Jurkat, Clone E6-1 (cell line): ENCODE measurements at regions not wholly inside any gene's neighbourhood (a gene's known extent, or its start where the extent isn't known, plus 50 kb on each side); places are given as distances from the start of the nearest gene placed in this dataset.

Source experiments
- DNase-seq: peaks from one replicate; pipeline ENCODE4 v3.0.0-alpha.2; 2011; ENCODE audit warnings: low read depth, low spot score
- H3K4me3 ChIP-seq: 2 replicates; pipeline ENCODE4 v1.5.1; 2011; ENCODE audit warnings: mild to moderate bottlenecking, low read length, control low read depth, moderate library complexity

DNA sequence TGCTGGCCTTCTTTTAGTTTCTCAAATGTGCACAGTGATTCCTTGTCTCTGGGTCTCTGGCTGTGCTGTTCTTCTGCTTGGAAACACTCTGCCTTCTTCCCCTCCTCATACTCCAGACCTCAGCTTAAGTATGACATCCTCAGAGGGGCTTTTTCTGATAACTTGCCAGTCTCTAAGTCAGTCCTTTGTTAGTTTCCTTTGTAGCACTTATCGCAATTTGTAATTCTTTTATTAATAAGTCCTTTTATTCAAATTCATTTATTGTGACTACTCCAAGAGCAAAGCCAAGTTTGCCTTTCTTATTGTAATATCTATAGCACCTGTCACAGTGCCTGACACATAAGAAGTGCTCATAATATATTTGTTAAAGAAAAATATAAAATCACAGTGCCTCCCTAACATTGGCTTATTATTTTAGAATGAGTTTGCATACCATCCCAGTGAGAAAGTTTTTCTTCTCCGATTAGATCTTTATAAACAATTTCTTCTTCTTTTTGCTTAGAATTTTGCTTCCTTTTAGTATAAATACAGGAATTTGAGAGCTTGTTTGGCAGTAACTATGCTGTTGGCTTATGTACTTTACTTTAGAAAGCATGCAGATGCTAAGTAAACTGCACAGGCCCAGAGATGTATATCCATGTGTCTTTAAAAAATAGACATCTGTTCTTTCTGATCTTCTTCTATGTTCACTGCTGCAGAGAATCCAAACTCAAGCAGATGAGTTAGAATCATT, 198.0 kb downstream of the GAS1 start:
- no peak for DNase-seq
- H3K4me3 ChIP-seq = no peak overlapping the region

DNA sequence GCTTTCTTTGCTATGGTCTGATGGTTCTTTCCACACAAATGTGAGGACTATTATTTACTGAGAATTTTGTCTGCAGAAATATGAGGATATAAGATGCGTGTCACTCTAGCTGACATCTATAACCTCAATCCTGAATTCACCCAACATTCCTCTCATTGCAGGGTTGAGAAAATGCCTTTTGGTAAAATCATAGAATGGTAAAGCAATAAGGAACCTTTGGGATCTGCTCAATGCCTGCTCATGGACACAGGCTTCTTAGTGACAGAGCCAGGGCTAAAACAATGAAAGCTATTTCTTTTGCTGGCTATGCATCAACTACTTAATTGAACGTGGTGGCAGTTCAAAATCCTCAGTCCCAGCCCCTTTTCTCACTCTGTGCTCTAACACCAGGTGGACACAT, 199.6 kb downstream of the GAS1 start:
- DNase-seq = no peak
- no peak overlapping the region for H3K4me3 ChIP-seq

DNA sequence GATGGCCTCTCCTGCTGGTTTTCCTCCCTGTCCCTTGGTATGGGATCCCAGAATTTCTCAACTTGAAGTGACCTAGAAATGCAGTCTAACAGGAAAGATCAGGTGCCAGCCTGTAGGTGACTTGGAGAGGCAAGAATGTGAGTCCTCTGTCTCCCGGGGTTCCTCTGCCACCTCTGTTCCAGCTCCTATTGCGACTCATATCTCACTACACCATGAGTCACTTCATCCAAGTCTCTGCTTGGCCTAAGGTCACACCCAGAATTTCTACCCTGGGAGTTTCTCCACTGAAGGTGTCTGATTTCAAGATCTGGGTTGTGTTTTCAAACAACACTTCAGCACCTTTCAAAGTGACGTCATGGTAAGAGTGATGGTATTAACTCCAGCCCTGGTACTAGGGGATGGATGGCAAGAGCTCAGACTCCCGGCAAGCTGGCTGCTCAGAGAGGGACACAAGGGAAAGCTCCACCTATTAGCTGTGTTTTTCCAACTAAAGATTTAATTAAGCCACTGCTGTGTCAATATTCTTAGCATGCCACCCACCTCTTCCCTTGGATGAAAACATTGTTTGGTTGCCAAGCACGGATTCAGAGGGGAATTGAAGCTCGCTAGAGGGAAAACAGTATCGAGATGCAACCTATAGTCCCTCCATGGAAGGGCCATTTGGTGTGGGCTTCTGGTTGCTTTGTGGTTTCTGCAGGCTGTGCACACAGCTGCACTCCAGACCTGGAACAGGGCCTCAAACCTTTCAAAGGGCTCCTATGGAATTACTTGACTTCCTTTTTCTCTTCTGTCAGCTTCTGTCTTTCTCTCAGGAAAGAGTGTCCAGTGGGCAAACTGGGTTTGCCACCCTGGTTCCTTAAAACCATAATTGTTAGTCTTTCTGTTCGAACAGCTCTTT, 205.7 kb downstream of the GAS1 start:
- no peak overlapping the region for H3K4me3 ChIP-seq
- no peak for DNase-seq

DNA sequence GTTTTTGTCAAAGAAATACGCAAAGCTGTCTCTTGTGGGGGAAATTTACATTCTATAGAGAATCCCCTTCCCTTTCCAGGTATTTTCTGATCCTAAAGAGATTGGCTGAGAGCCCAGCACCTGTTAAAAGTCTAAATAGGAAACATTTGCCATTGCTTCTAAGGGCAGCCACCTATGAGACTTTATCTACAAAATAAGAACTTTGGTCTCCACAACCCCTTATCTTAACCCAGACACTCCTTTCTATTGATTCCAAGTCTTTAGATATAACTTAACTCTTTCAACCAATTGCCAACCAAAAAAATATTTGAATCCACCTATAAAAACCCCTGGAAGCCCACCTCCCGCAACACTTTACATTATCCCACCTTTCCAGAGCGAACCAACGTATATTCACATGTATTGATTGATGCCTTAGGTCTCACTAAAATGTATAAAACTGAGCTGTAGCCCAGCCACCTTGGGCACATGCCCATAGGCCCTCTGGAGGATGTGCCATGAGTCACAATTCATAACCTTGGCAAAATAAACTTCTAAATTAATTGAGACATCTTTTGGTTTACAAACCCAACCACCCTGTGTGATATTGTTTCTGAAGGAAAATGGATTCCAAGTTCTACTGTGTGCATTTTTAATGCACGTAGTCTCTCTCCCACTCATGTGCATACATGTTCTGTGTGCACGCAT, 211.4 kb downstream of the GAS1 start:
- no peak for DNase-seq
- no peak overlapping the region for H3K4me3 ChIP-seq

DNA sequence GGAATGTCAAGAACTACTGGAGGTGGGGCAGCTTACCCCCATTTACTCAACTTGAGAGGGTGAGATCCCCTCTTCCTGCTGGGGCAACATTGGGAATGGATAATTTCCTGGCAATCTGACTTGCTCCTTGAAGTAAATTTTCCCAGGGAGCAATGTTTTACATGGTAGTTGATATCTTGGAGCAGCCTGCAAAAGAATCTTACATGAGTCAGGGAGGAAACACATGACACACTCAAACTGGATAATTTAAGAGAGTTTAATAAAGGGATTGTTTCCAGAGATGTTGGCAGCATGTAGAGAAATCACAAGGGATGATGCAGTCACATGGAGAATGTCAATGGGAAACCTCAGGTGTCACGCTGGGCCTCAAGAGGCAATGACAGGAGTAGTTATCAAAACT, 212.5 kb downstream of the GAS1 start:
- DNase-seq = no peak
- no peak overlapping the region for H3K4me3 ChIP-seq

DNA sequence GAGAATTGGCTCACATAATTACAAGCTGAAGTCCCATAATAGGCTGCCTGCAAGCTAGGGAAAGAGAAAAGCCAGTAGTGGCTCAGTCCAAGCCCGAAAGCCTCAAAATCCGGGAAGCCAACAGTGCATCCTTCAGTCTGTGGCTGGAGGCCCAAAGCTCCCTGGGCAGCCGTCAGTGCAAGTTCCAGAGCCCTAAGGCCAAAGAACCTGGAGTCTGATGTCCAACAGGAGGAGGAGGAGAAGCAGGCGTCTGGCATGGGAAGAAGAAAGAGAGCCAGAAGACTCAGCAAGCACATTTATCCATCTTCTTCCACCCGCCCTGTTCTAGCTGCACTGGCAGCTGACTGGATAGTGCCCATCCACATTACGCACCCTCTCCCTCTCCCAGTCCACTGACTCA, 213.4 kb downstream of the GAS1 start:
- no peak for DNase-seq
- no peak overlapping the region for H3K4me3 ChIP-seq

DNA sequence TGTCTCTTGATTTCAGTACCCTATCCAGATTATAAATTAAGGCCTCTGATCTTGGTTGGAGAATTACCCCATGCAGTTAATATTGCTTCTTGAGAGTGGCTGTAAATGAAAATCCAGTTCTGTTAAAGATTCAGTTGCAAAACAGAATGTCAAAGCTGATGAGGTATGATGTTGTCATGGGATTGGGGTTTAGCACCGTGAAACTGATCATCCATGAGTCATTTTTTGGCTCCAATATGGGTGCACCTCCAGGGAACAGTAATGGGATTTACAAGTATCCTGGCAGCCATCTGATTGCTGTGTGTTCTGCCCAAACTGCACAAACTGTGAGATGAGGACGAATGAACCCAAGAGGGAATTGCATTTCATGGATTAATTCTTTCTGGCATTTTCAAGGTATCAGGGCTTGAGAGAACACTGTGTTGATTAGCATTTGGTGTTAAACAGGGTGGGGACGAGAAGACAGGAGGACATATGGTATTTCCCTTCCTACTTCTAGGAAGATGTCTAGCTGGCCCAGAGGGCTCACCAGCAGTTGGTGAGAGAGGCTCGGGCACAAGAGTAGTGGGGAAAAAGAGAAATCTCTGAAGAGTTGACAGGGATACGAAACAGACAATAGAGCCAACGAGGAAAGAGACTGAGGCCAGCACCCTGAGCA, 214.7 kb downstream of the GAS1 start:
- no peak overlapping the region for H3K4me3 ChIP-seq
- no peak for DNase-seq

DNA sequence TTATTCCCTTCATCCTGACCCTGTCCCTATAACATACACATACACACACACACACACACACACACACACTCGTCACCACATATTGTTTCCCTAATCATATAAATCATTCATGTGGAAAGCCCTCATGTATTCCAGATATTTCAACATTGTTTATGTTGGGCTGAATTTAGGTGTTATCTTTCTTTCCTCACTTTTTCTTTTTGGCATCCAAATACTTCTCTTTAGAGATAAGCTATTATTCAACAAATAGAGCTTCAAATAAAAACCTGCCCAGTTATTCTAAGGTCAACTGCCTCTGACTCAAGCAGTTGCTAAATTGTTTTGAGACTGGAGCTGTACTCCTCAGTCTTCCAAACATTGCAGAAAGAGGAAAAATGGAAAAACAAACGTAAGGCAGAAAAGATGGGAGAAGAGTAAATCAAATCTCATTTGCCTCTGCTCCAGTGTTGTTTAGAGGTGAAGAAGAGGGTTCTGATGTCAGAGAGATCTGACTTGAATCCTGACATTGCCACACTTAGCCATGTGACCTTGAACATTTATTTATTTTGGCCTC, 215.7 kb downstream of the GAS1 start:
- DNase-seq = no peak

DNA sequence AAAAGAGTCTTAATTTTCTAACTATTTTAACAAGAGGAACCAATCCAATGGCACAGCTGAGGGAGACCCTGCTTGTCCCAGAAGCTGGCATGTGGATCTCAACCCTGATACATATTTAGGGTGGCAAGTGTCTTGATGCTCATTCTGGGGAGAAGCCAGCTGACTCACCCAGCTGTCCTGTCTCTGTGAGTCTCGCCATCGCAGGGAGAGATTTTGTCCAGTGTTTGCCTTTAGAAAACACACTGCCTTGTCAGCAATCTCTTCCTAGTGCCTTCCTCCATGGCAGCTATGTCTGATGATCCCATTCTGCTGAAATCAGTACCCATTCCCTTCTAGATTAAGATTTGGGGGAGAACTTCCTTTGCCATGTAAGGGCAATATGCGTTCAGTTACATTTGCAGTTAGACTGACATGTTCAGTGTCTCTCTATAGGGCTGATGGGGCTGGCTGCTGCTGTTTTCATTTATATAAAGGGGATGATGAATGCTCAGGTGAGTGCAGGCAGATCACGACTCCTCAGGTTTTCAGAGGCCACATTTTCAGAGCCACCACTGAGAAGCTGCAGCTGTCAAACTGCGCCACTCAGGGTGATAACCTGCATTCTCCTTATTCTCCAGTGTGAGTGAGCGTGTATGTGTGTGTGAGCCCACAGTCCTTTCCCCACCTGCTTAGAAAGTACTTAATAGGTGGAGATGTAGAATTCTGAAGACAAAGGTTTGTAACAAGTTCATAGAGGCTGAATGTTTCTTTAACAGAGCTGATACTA, 217.0 kb downstream of the GAS1 start:
- H3K4me3 ChIP-seq = no peak overlapping the region
- DNase-seq = no peak

More for the DNA sequence above, 215.7 kb downstream of the GAS1 start:
- no peak overlapping the region for H3K4me3 ChIP-seq

DNA sequence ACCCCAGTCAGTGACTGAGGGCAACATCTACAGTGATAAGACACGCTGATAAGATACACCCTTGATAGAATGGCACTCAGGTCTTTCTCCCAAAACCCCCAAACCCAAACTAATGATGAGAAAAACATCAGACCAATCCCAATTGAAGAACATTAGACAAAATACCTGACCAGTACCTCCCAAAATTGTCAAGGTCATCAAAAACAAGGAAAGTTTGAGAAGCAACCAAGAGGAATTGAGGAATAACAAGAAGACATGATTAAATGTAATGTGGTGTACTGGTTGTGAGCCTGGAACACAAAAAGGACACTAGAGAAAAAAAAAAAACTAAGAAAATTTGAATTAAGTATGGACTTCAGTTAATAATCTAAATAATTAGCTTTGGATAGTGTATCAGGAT, 222.8 kb downstream of the GAS1 start:
- no peak overlapping the region for H3K4me3 ChIP-seq
- no peak for DNase-seq

DNA sequence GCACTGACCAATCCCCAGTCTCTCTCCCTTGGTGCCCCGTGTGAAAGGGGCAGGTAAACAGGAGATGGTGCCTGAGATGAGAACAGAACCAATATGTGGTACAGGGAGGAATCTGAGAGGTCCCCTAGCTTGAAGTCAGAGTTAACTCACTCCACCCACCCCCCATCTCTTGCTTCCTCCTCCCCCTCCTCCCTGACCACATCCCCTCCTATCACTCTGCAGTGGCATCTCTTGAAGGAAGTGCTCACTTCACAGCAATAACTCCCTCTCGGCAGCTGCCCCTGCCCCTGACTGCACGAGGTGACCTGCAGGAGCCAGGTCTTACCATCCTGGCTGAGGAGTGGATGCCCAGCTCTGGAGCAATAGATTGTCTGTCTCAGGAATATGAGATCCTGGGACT, 224.0 kb downstream of the GAS1 start:
- no peak overlapping the region for H3K4me3 ChIP-seq
- peak; percentile 54 for DNase-seq

DNA sequence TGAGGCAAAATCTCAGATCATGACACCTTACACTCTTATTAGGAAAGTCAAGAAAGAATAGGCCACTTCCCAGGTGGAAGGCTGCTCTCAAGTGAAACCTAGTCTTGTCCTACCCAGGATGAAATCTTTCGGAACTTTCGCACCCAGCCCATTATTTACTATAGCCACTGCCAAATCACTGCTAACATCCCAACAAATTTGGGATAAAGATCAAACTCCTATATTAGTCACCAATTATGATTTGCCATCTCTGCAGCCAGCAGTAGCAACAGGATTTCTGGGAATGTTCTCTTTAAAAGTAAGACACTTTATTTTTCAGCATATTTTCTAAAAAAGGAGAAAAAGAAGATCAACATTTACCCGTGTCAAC, 224.6 kb downstream of the GAS1 start:
- DNase-seq = no peak
- no peak overlapping the region for H3K4me3 ChIP-seq

DNA sequence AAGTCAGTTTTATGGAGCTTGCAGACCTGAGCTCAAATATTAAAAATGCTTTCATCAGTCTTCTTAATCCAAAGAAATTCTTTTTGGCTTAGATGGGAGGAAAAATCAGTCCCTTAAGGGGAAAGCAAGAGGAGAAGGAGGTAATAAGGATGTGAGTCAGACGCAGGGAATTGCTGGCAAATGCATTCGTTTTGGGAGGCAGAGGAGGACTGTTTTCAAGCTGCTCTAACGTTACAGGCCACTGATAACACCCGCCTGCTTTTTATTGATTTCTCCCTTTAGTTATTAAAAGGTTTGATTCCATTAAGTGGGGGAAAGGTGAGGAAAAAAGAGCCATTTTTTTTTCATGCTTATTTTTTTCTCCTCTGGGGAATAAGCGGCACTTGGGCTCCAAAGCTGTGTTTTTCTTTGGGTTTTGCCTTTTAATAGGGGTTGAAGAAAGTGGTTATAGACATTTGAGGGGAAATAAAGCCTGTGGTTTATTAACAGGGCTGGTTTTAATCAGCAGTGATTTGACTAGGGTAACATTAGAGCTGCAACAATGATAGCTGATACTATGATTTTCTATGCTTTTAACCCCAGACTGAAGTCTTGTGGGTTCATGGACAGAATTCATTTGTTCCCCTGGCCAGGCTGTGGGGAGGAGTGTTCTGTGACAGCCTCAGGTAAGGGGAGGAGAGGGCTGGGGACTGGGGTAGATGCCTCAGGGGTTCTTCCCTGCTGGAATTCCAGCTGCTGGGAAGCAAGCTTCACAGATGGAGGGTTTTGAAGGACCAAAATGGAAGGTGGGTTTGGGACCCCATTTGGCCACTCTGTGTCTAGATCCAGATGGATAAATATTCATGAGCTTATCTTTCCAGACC, 225.2 kb downstream of the GAS1 start:
- H3K4me3 ChIP-seq = no peak overlapping the region
- no peak for DNase-seq

DNA sequence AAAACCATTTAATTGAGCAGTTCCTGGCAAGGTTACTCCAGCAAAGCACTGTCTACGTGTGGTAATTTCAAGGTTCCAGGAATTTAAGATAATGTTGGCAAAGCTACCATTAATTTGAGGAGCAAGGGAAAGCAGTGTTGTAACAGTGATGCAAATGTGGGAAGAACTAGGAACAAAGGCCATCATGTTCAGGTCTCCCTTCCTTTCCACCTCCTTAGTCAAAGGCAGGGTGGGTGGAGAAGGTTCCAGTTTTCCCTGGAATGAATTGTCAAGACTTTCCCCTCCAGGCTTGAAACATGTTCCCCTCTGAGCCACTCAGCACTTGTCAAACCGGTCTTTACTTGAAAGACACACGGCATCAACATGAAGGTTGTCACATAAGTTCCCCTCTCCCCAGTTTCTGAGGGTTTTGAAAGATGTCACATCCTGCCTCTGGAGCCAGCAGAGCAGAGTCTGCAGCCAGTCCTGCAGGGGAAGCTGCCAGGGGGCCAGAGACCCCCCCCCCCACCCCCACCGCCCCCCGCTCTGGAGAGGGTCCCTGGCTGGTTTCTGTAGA, 226.0 kb downstream of the GAS1 start:
- DNase-seq = no peak

DNA sequence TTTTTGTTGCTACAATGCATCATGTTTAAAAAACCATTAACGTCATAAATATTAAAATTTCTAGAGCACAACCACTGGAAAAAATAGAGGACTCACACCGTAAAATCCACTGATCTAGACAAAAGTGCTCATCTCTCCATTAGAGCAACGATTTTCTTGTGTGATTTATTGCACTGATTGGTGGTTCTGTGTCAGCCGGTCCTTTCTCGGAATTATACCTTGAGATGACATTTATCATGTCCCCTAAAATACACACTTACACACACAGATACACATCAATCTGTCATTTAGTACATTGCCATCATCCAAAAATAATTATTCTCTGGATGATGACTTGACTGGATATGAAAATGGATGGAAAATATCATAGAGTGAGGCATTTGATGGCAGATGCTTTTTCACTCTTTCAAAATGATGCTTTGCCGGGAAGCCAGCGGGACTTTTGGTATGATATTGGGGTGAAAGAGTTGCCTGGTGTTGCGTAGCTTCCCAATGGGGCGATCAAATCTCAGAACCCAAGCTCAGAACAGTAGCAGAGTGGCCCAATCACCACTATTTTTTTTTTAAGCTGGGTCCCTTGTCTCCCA, 226.6 kb downstream of the GAS1 start:
- no peak overlapping the region for H3K4me3 ChIP-seq
- DNase-seq = no peak

More for the DNA sequence above, 226.0 kb downstream of the GAS1 start:
- no peak overlapping the region for H3K4me3 ChIP-seq

DNA sequence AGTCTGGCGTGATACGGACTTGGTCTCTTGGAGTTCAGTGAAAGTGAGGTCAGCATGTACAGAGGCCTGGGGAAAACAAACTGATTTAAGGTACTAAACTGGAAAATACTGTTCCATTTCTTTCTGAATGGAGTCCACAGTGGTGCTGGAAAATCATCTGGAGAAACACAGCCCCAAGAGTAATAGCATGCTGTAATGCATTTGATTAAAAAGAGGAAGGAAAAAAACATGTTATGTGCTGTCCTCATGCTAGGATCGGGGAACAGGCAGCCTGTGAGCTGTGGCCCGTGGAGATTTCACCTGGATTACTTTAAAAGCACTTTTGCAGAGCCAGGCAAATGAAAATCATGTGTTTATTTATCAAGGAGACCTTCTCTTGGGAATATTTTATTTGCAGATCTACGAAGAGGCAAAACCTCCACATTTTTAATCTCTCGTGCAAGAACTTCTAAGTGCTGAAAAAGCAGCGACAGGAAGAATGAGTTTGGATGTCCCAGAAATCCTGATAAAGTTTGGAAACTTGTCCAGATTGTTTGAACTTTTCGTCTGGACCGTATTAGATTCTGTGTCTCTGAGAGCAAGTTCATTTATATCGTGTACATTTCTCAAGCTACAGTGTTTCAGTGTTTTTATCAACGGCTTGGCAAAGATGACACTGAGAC, 228.8 kb downstream of the GAS1 start:
- DNase-seq = no peak
- H3K4me3 ChIP-seq = no peak overlapping the region
